AG09309 (cell line): ENCODE measurements at regions not wholly inside any gene's neighbourhood (a gene's known extent, or its start where the extent isn't known, plus 50 kb on each side); places are given as distances from the start of the nearest gene placed in this dataset.
"Not testable (repeated sequence)": the region's sequence is repeated elsewhere in the genome, so short reads cannot be mapped to it uniquely, and the experiment has no call there.

Experiments
- DNase-seq: peaks from one replicate; pipeline ENCODE4 v3.0.0-alpha.2; 2010; ENCODE audit warnings: low read depth
- H3K4me3 ChIP-seq: 2 replicates; pipeline ENCODE4 v1.5.1; 2011; ENCODE audit warnings: mild to moderate bottlenecking, low read depth, low read length, moderate library complexity; ENCODE audit not compliant: control insufficient read depth
- CTCF ChIP-seq: IDR thresholded peaks from 2 replicates; pipeline ENCODE4 v1.5.1; 2011; ENCODE audit warnings: mild to moderate bottlenecking, low read depth, low read length, inconsistent platforms; ENCODE audit not compliant: insufficient read depth, control insufficient read depth; ENCODE audit errors: missing control alignments

GRCh38 chr7:52355053-52355452 lies 680.4 kb upstream of the POM121L12 start:
- H3K4me3 ChIP-seq = no peak overlapping the region
- TF ChIP-seq CTCF = no peak
- DNase-seq = no peak

DNA sequence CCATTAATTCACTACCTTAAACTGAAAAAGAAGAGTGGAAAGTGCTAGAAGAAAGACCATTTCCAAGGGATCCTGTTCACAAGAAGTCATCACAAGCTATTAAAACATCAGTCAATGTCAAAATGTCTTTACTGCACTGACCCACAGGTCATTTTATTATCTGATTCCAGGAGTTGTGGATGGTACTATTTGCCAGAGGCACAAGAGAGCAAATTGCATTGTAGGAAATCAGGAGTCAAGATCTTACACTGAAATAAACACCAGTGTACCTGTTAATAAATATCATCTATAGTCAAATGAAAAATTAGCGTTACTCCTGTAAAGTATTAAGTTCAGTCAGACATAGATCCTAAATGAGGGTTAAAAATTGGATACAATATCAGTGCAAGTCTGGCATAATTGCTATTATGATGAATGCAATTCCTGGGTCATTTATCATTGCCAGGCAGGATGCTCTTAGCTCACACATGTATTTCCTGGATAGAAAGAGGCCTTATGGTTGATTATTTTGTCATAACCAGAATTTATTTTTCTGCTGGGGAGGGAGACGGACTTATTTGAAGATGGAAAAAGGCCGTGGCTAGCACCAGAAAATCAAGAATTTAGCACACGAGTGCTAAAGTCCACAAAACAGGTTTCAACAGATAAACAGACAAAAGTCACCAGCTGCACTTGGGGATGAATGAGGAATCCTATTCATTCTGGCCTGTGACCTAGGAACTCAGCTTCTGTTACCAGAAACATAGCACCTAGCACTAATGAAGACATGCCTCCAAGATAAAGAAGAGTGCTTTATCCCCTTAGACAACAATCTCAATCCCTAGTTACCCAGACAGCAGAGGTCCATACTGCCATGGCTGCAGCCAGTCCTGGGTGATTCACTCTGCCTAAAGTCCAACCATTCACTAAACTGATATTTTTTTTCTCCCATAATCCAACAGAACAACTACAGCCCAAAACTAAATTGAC lies 683.1 kb upstream of the POM121L12 start:
- no peak for TF ChIP-seq CTCF
- no peak overlapping the region for H3K4me3 ChIP-seq
- no peak for DNase-seq

- TF ChIP-seq CTCF = no peak
- DNase-seq = no peak
- no peak overlapping the region for H3K4me3 ChIP-seq
Observed at GRCh38 chr7:52344015-52344414, 691.4 kb upstream of the POM121L12 start.

DNA sequence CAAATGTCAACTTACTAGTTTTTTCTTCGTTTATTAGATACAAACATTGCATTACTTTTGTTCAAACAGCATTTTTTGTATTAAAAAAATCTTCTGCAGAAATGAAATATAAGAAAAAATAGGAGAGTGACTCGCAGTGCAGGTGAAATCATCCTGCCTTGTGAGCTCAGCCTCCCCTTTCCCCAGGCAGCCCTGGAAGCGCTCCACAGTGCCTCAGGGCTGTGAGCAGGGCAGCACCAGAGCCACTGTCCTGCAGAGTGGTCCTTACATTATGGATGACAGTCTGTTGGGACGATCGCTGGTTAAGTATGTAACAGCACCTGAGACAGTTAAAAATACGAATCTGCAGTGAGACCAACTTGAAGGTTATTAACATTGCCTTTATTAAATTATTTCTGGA lies 695.4 kb upstream of the POM121L12 start:
- H3K4me3 ChIP-seq = no peak overlapping the region
- DNase-seq = no peak
- TF ChIP-seq CTCF = no peak

- not testable (repeated sequence) for H3K4me3 ChIP-seq, DNase-seq
Observed at GRCh38 chr7:52328328-52328727, 707.1 kb upstream of the POM121L12 start.

GRCh38 chr7:52325237-52325636 lies 710.2 kb upstream of the POM121L12 start:
- H3K4me3 ChIP-seq = no peak overlapping the region
- DNase-seq = no peak
- no peak for TF ChIP-seq CTCF

GRCh38 chr7:52323202-52323746 lies 712.2 kb upstream of the POM121L12 start:
- DNase-seq = no peak
- no peak overlapping the region for H3K4me3 ChIP-seq
- TF ChIP-seq CTCF = no peak
